Trophoblast cell (in vitro differentiated cells and primary cell): ENCODE measurements at regions not wholly inside any gene's neighbourhood (a gene's known extent, or its start where the extent isn't known, plus 50 kb on each side); places are given as distances from the start of the nearest gene placed in this dataset.
A peak's percentile ranks its signal among the peaks of the same experiment; 100 is the strongest.
"Not testable (repeated sequence)": the region's sequence is repeated elsewhere in the genome, so short reads cannot be mapped to it uniquely, and the experiment has no call there.

Experiments used
- DNase-seq, 2 donors: peaks; one replicate each; pipeline ENCODE4 v3.0.0-alpha.2; 2016
- H2AFZ ChIP-seq: 2 replicates; pipeline ENCODE4 v1.6.1; 2013; ENCODE audit warnings: low read length, moderate library complexity, mild to moderate bottlenecking; ENCODE audit not compliant: insufficient read depth, poor library complexity
- H2AK5ac ChIP-seq: 2 replicates; pipeline ENCODE4 v1.6.1; 2013; ENCODE audit warnings: mild to moderate bottlenecking, low read length
- H2BK120ac ChIP-seq: 2 replicates; pipeline ENCODE4 v1.6.1; 2013; ENCODE audit warnings: low read length, mild to moderate bottlenecking, moderate library complexity; ENCODE audit not compliant: insufficient read depth, poor library complexity
- H2BK12ac ChIP-seq: 2 replicates; pipeline ENCODE4 v1.6.1; 2013; ENCODE audit warnings: mild to moderate bottlenecking, low read length, moderate library complexity
- H2BK5ac ChIP-seq: 2 replicates; pipeline ENCODE4 v1.6.1; 2013; ENCODE audit warnings: low read length, low read depth, moderate library complexity, mild to moderate bottlenecking; ENCODE audit not compliant: poor library complexity
- H3K14ac ChIP-seq: 2 replicates; pipeline ENCODE4 v1.6.1; 2013; ENCODE audit warnings: mild to moderate bottlenecking, low read length
- H3K18ac ChIP-seq: 2 replicates; pipeline ENCODE4 v1.6.1; 2013; ENCODE audit warnings: mild to moderate bottlenecking, low read length
- H3K23ac ChIP-seq: 2 replicates; pipeline ENCODE4 v1.6.1; 2013; ENCODE audit warnings: low read length
- H3K27ac ChIP-seq: 2 replicates; pipeline ENCODE4 v1.5.1; 2013; ENCODE audit warnings: low read depth, mild to moderate bottlenecking, inconsistent platforms, low read length, moderate library complexity
- H3K27me3 ChIP-seq: 2 replicates; pipeline ENCODE4 v1.6.1; 2013; ENCODE audit warnings: inconsistent platforms, mild to moderate bottlenecking, low read length, moderate library complexity; ENCODE audit not compliant: insufficient read depth
- H3K36me3 ChIP-seq, 2 experiments: 1 replicate in 1 of 2; 2 replicates in 1 of 2; pipeline ENCODE4 v1.6.1; 2013; ENCODE audit warnings: low read length in 2 of 2, mild to moderate bottlenecking in 2 of 2, moderate library complexity in 1 of 2; ENCODE audit not compliant: insufficient read depth in 2 of 2, control insufficient read depth in 1 of 2
- H3K4ac ChIP-seq: 2 replicates; pipeline ENCODE4 v1.6.1; 2013; ENCODE audit warnings: low read depth, mild to moderate bottlenecking, low read length, moderate library complexity
- H3K4me1 ChIP-seq, 2 experiments: 1 replicate in 1 of 2; 2 replicates in 1 of 2; pipeline ENCODE4 v1.6.1; 2013; ENCODE audit warnings: low read length in 2 of 2, mild to moderate bottlenecking in 2 of 2, moderate library complexity in 1 of 2; ENCODE audit not compliant: insufficient read depth in 2 of 2, control insufficient read depth in 1 of 2
- H3K4me2 ChIP-seq: 2 replicates; pipeline ENCODE4 v1.6.1; 2013; ENCODE audit warnings: inconsistent platforms, mild to moderate bottlenecking, low read length, moderate library complexity
- H3K4me3 ChIP-seq: 2 replicates; pipeline ENCODE4 v1.5.1; 2013; ENCODE audit warnings: mild to moderate bottlenecking, low read depth, low read length, inconsistent platforms
- H3K79me1 ChIP-seq: one replicate; pipeline ENCODE4 v1.6.1; 2013; ENCODE audit warnings: low read length
- H3K79me2 ChIP-seq: 2 replicates; pipeline ENCODE4 v1.6.1; 2013; ENCODE audit warnings: low read length, mild to moderate bottlenecking; ENCODE audit not compliant: control insufficient read depth, insufficient read depth, poor library complexity
- H3K9ac ChIP-seq: 2 replicates; pipeline ENCODE4 v1.6.1; 2013; ENCODE audit warnings: mild to moderate bottlenecking, low read length
- H3K9me3 ChIP-seq: 2 replicates; pipeline ENCODE4 v1.6.1; 2013; ENCODE audit warnings: low read depth, mild to moderate bottlenecking, control low read depth, inconsistent platforms, low read length; ENCODE audit not compliant: insufficient read depth
- H4K12ac ChIP-seq: 2 replicates; pipeline ENCODE4 v1.6.1; 2013; ENCODE audit warnings: low read depth, mild to moderate bottlenecking, low read length, moderate library complexity
- H4K8ac ChIP-seq: 2 replicates; pipeline ENCODE4 v1.6.1; 2013; ENCODE audit warnings: low read depth, mild to moderate bottlenecking, low read length, moderate library complexity
- H4K91ac ChIP-seq: one replicate; pipeline ENCODE4 v1.6.1; 2013; ENCODE audit warnings: low read depth, mild to moderate bottlenecking, low read length, moderate library complexity
- WGBS: extraction: QIAGEN DNeasy Blood & Tissue Kit; methylation state at CpG from one replicate; pipeline ENCODE4 v1.1.7; 2013; ENCODE audit warnings: missing lambda C conversion rate; ENCODE audit not compliant: insufficient read length, insufficient coverage; ENCODE audit errors: extremely low coverage; 5-methylcytosine and 5-hydroxymethylcytosine counted together

DNA sequence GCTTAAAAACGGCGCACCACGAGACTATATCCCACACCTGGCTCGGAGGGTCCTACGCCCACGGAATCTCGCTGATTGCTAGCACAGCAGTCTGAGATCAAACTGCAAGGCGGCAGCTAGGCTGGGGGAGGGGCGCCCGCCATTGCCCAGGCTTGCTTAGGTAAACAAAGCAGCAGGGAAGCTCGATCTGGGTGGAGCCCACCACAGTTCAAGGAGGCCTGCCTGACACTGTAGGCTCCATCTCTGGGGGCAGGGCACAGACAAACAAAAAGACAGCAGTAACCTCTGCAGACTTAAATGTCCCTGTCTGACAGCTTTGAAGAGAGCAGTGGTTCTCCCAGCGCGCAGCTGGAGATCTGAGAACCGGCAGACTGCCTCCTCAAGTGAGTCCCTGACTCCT is 675.7 kb downstream of the SLITRK6 start:
- not testable (repeated sequence) for H3K14ac ChIP-seq, H3K4me2 ChIP-seq, H4K12ac ChIP-seq, H3K27me3 ChIP-seq, H3K23ac ChIP-seq, H2AK5ac ChIP-seq, DNase-seq, H3K4me1 ChIP-seq, H3K4ac ChIP-seq, H3K9me3 ChIP-seq, H4K8ac ChIP-seq, H3K79me2 ChIP-seq, H4K91ac ChIP-seq, H2BK5ac ChIP-seq, H3K18ac ChIP-seq, H3K79me1 ChIP-seq, H2BK120ac ChIP-seq, H3K9ac ChIP-seq, H3K4me3 ChIP-seq, H3K27ac ChIP-seq, H2AFZ ChIP-seq, H3K36me3 ChIP-seq, H2BK12ac ChIP-seq
- WGBS: no CpG with 5 or more reads among the region's 14 CpGs

DNA sequence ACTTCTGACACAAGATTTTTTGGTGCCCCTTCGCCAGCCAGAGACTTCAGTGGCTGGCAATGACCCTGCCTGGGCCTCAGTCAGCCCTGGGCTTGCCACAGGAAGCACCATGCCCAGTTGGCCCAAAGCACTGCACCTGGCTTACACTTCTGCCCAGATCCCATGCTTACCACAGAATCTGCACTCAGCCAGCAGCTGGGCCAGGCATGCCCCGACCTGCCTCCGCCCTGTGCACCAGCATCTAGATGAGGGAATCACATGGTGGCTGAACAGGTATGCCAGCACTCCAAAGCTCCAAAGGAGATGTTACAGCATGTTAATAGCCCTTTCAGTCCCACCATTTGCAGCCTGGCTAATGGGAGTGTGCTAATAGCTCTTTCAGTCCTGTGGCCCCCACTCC is 690.9 kb downstream of the SLITRK6 start:
- Histone ChIP-seq H2BK120ac (no peak overlapping the region), H2BK5ac (no peak overlapping the region), H2AFZ (no peak overlapping the region), H3K36me3 (no peaks in the 10 kb centered on the region), H3K79me2 (no peaks in the 10 kb centered on the region), H3K4me3 (no peak overlapping the region), H3K14ac (no peak overlapping the region), H3K23ac (no peak overlapping the region), H3K9me3 (peaks cover 2% of the 10 kb centered on the region), H3K18ac (no peak overlapping the region), H4K91ac (peak overlapping the region; percentile 9), H3K4me2 (no peak overlapping the region), H3K4me1 (no peaks in the 10 kb centered on the region), H4K12ac (no peak overlapping the region), H3K4ac (no peak overlapping the region), H3K79me1 (no peaks in the 10 kb centered on the region), H3K27me3 (no peaks in the 10 kb centered on the region), H3K9ac (no peak overlapping the region), H2BK12ac (no peak overlapping the region), H2AK5ac (no peak overlapping the region), H3K27ac (no peak overlapping the region), H4K8ac (no peak overlapping the region)
- WGBS: no CpG with 5 or more reads among the region's 3 CpGs
- DNase-seq: peak; percentile 22 to 70

DNA sequence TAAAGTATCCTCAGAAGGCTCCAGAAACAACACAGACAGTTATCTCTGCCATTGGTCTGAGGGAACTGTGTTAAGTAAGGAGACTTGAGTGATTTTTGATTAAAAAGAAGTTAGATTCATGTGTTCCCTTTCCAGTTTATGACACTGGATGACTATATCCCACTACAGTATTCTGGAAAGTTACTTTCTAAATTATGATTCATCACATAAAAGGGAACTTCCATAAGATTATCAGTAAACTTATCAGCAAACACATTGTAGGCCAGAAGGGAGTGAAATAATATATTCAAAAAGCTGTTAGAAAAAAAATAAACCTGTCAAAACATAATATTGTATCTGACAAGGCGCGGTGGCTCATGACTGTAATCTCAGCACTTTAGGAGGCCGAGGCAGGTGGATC is 700.0 kb downstream of the SLITRK6 start:
- no peak overlapping the region for H3K4me2 ChIP-seq
- no peak overlapping the region for H2BK12ac ChIP-seq
- no peak overlapping the region for H3K9ac ChIP-seq
- H4K8ac ChIP-seq: no peak overlapping the region
- no peaks in the 10 kb centered on the region for H3K79me2 ChIP-seq
- H3K9me3 ChIP-seq: no peaks in the 10 kb centered on the region
- no peak overlapping the region for H3K4ac ChIP-seq
- no peak overlapping the region for H4K91ac ChIP-seq
- no peak overlapping the region for H2BK120ac ChIP-seq
- DNase-seq: no peak
- whole genome bisulfite sequencing: no CpG with 5 or more reads among the region's 3 CpGs
- H3K27ac ChIP-seq: no peak overlapping the region
- H3K18ac ChIP-seq: no peak overlapping the region
- H4K12ac ChIP-seq: no peak overlapping the region
- H3K27me3 ChIP-seq: no peaks in the 10 kb centered on the region
- no peak overlapping the region for H2AFZ ChIP-seq
- no peak overlapping the region for H3K4me3 ChIP-seq
- H3K14ac ChIP-seq: no peak overlapping the region
- H3K79me1 ChIP-seq: no peaks in the 10 kb centered on the region
- H2AK5ac ChIP-seq: no peak overlapping the region
- no peak overlapping the region for H3K23ac ChIP-seq
- no peak overlapping the region for H2BK5ac ChIP-seq
- no peaks in the 10 kb centered on the region for H3K4me1 ChIP-seq
- H3K36me3 ChIP-seq: no peaks in the 10 kb centered on the region

DNA sequence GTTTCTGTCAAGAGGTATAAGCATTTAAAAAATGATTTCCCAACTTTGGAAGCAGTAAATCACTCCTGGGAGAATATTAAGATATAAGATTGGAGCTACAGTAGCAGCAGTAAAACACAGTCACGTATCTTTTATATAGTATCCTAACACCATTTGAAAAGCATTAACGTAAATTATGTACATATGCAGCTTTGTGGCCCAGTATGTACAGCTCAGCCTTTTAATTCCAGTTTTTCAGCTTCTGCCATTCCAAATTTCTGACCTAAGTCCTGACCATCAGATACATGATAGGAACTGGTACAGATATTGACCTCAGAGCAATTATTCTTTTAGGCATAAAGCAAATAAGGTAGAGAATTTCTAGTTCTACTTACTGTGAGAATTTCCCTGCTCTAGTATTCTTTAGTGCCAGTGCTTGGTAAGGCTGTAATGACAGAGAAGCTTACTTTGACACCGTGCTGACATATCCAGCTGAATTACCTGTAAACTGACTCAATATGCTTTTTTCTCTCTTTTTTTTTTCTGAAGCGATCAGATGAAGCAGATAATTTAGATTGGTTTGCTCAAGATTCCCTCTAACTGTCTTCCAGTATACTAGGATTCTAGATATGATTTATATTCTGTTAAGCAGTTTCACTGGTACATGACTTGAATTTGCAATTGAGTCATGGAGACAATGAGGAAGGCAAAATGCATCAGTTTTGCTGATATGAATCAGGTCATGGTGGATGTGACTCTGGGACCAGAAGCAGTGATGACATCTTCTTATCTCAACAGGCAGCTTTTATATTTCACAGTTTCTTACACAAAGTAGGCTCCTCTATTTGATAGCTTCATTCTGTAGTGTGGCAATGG is 703.6 kb downstream of the SLITRK6 start:
- Histone ChIP-seq H3K27ac (no peak overlapping the region), H4K8ac (no peak overlapping the region), H3K27me3 (no peaks in the 10 kb centered on the region), H3K79me1 (peaks cover 2% of the 10 kb centered on the region), H2BK5ac (no peak overlapping the region), H2AK5ac (no peak overlapping the region), H3K23ac (no peak overlapping the region), H3K4me3 (no peak overlapping the region), H3K9me3 (no peaks in the 10 kb centered on the region), H3K18ac (no peak overlapping the region), H4K91ac (no peak overlapping the region), H3K4me1 (no peaks in the 10 kb centered on the region), H3K36me3 (no peaks in the 10 kb centered on the region), H2BK12ac (no peak overlapping the region), H2BK120ac (no peak overlapping the region), H3K4me2 (no peak overlapping the region), H3K4ac (no peak overlapping the region), H2AFZ (no peak overlapping the region), H3K9ac (no peak overlapping the region), H3K79me2 (no peaks in the 10 kb centered on the region), H3K14ac (no peak overlapping the region), H4K12ac (no peak overlapping the region)
- WGBS: no CpG with 5 or more reads among the region's 4 CpGs
- DNase-seq: peak in 1 of 2 donors; percentile 36
